Transverse colon (tissue), 4 donors: ENCODE measurements at regions not wholly inside any gene's neighbourhood (a gene's known extent, or its start where the extent isn't known, plus 50 kb on each side); places are given as distances from the start of the nearest gene placed in this dataset.

Experiments used
- DNase-seq: peaks from one replicate; pipeline ENCODE4 v3.0.0-alpha.2; 2019
- H3K27ac ChIP-seq, 4 donors: fragments of 200-600 bp; sonication (generic); 2 replicates each; pipeline ENCODE4 v1.5.1; 2016 to 2018; ENCODE audit warnings: inconsistent platforms in 4 of 4
- H3K27me3 ChIP-seq: fragments of 200-600 bp; sonication (generic); 2 replicates; pipeline ENCODE4 v1.5.1; 2017; ENCODE audit warnings: inconsistent platforms
- H3K36me3 ChIP-seq, 4 donors: fragments of 200-600 bp; sonication (generic); 2 replicates each; pipeline ENCODE4 v1.5.1; 2017 to 2019; ENCODE audit warnings: inconsistent platforms in 4 of 4
- H3K4me1 ChIP-seq, 4 donors: fragments of 200-600 bp; sonication (generic); 2 replicates each; pipeline ENCODE4 v1.5.1; 2017 to 2020; ENCODE audit warnings: inconsistent platforms in 4 of 4
- H3K4me3 ChIP-seq, 4 donors: fragments of 200-600 bp; sonication (generic); 1 replicate in 1 of 4; 2 replicates in 3 of 4; pipeline versions ENCODE4 v1.5.1 to v1.6.1; 2017 to 2019; ENCODE audit warnings: inconsistent platforms in 4 of 4
- H3K9me3 ChIP-seq, 2 donors: fragments of 200-600 bp; sonication (generic); 2 replicates each; pipeline ENCODE4 v1.5.1; 2017 to 2019; ENCODE audit warnings: inconsistent platforms in 2 of 2
- EP300 ChIP-seq: sonication (generic); formaldehyde crosslinking; IDR thresholded peaks from one replicate; pipeline ENCODE4 v1.6.1; 2017; ENCODE audit warnings: antibody characterized with exemption, low read depth
- POLR2A ChIP-seq: fragments of 450-650 bp; IDR thresholded peaks from one replicate; pipeline ENCODE4 v1.6.1; 2016; ENCODE audit warnings: antibody characterized with exemption, mild to moderate bottlenecking, moderate library complexity
- POLR2AphosphoS5 ChIP-seq, 3 donors: sonication (generic); formaldehyde crosslinking; IDR thresholded peaks; one replicate each; pipeline ENCODE4 v1.6.1; 2016; ENCODE audit warnings: antibody characterized with exemption in 3 of 3
- WGBS, 2 donors: methylation state at CpG; one replicate each; pipeline ENCODE4 v1.1.5; 2018; ENCODE audit warnings: low coverage in 1 of 2; 5-methylcytosine and 5-hydroxymethylcytosine counted together
- in situ Hi-C, 4 donors: fragments of 200-750 bp; cut with MboI; loops; one replicate each; pipeline versions ENCODE4 v1.15.0 to v1.15.1; 2017; ENCODE audit warnings: low sequenced_read_pairs in 3 of 4, low pct_ligation_motif_present in 1 of 4, low pct_unique_long_range_greater_than_20kb in 1 of 4
- intact Hi-C: fragments of 100-400 bp; cut with DNase I; formaldehyde crosslinking; loops from one replicate; pipeline ENCODE4 v1.15.1; 2023; ENCODE audit warnings: low total_unique reads
- TF ChIP-seq, protein P1 (sequence below), 5 experiments: fragments of 200-600 bp in 3 of 5; fragments of 450-650 bp in 2 of 5; sonication (generic) in 3 of 5; IDR thresholded peaks; 1 replicate in 2 of 5; 2 replicates in 3 of 5; pipeline ENCODE4 v1.5.1; 2016 to 2017; ENCODE audit warnings: antibody characterized with exemption in 5 of 5, inconsistent platforms in 3 of 5, mild to moderate bottlenecking in 2 of 5, moderate library complexity in 1 of 5

GRCh38 chr7:149569025-149569725 lies 71.6 kb upstream of the ZNF746 start:
- no peak overlapping the region for H3K27ac ChIP-seq
- H3K4me3 ChIP-seq = no peak overlapping the region
- H3K36me3 ChIP-seq = peaks cover 0 to 10% (median 0%) of the 10 kb centered on the region in 4 donors
- TF ChIP-seq POLR2A (no peak), EP300 (no peak), POLR2AphosphoS5 (IDR thresholded peaks at IDR 0.05) (no peak)
- TF ChIP-seq, protein P1, sequence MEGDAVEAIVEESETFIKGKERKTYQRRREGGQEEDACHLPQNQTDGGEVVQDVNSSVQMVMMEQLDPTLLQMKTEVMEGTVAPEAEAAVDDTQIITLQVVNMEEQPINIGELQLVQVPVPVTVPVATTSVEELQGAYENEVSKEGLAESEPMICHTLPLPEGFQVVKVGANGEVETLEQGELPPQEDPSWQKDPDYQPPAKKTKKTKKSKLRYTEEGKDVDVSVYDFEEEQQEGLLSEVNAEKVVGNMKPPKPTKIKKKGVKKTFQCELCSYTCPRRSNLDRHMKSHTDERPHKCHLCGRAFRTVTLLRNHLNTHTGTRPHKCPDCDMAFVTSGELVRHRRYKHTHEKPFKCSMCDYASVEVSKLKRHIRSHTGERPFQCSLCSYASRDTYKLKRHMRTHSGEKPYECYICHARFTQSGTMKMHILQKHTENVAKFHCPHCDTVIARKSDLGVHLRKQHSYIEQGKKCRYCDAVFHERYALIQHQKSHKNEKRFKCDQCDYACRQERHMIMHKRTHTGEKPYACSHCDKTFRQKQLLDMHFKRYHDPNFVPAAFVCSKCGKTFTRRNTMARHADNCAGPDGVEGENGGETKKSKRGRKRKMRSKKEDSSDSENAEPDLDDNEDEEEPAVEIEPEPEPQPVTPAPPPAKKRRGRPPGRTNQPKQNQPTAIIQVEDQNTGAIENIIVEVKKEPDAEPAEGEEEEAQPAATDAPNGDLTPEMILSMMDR (IDR thresholded peaks at IDR 0.05) = no peak
- 95 to 100% methylated on average over 5 to 6 of the region's 6 CpGs for WGBS, 2 donors
- peaks cover 0 to 15% (median 6%) of the 10 kb centered on the region in 4 donors for H3K4me1 ChIP-seq
- in situ Hi-C loops = no loop called here
- H3K27me3 ChIP-seq = no peaks in the 10 kb centered on the region
- intact Hi-C loops = no loop called here
- H3K9me3 ChIP-seq = peaks cover 21 to 24% of the 10 kb centered on the region in 2 donors
- no peak for DNase-seq

DNA sequence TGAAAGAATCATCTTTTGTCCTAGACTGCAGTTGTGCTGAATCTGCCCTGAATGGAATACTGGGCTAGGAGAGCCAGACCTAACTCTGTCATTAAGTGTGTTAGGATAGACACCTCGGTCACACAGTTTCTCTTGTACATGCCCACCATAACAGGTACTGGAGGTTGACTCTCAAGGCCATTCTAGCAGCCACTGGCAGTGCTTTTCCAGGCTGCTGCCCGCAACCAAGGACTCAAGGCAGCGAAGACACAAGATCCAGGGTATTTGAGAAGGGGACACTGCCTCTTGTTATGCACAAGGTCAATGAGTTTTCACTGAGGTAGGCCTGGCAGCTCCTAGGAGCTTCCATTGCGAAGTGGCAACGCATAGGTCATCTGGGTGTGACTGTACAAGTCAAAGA lies 70.6 kb upstream of the ZNF746 start:
- 96 to 100% methylated on average over 1 to 5 of the region's 5 CpGs for WGBS, 2 donors
- TF ChIP-seq POLR2A (no peak), POLR2AphosphoS5 (IDR thresholded peaks at IDR 0.05) (no peak), EP300 (no peak)
- TF ChIP-seq, protein P1 (IDR thresholded peaks at IDR 0.05) = no peak
- DNase-seq = no peak

DNA sequence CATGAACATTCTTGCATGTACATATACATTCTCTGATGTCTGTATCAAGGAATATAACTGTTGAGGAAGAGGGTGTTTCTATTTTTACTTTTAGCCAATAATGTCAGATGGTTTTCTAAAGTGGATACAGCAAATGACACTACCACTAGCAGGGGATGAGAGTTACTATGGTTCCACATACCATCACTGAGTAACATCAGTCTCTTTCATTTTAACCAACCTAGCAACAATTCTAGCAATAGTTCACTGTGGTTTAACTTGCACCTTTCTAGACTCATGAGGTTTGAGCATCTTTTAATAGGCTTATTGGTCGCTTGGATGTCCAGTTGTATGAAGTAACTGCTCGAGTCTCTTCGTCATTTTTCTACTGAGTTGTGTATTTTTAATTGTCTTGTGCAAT lies 68.5 kb upstream of the ZNF746 start:
- Histone ChIP-seq H3K27me3 (no peaks in the 10 kb centered on the region), H3K4me1 (peaks cover 0 to 19% (median 7%) of the 10 kb centered on the region in 4 donors), H3K36me3 (peaks cover 0 to 10% (median 0%) of the 10 kb centered on the region in 4 donors), H3K27ac (no peak overlapping the region), H3K9me3 (peaks cover 13 to 19% of the 10 kb centered on the region in 2 donors), H3K4me3 (no peak overlapping the region)
- no peak for TF ChIP-seq POLR2AphosphoS5 (IDR thresholded peaks at IDR 0.05)
- TF ChIP-seq POLR2A = no peak
- no peak for TF ChIP-seq EP300
- TF ChIP-seq, protein P1 (IDR thresholded peaks at IDR 0.05) = no peak
- 75 to 96% methylated on average over 3 of the region's 3 CpGs for WGBS, 2 donors
- intact Hi-C loops (no loop called here), in situ Hi-C loops (no loop called here)
- DNase-seq = no peak

More for the DNA sequence above, 70.6 kb upstream of the ZNF746 start:
- H3K9me3 ChIP-seq = peaks cover 13 to 19% of the 10 kb centered on the region in 2 donors
- peaks cover 0 to 19% (median 7%) of the 10 kb centered on the region in 4 donors for H3K4me1 ChIP-seq
- H3K36me3 ChIP-seq = peaks cover 0 to 10% (median 0%) of the 10 kb centered on the region in 4 donors
- in situ Hi-C loops (no loop called here), intact Hi-C loops (no loop called here)
- H3K27ac ChIP-seq = no peak overlapping the region
- H3K27me3 ChIP-seq = no peaks in the 10 kb centered on the region
- H3K4me3 ChIP-seq = no peak overlapping the region

DNA sequence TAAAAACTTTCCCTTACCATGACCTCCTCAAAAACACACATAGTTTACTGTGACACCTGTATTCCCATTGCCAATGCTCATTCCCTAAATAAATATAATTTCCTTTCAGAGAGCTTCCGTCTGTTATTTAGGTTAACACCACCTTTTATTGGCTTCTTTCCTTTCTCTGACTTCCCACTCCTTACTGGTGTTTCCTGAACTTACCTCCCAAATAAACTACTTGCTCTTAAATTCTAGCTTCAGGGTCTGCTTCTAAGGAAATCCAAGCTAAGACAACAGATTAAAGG lies 67.4 kb upstream of the ZNF746 start:
- H3K4me1 ChIP-seq = peaks cover 0 to 19% (median 7%) of the 10 kb centered on the region in 4 donors
- H3K4me3 ChIP-seq = no peak overlapping the region
- peak overlapping the region in 1 of 4 donors; percentile 7 for H3K27ac ChIP-seq
- H3K9me3 ChIP-seq = peaks cover 13 to 14% of the 10 kb centered on the region in 2 donors
- no peak for DNase-seq
- 55 to 75% methylated on average over 1 of the region's 1 CpG for WGBS, 2 donors
- TF ChIP-seq EP300 = no peak
- TF ChIP-seq, protein P1 (IDR thresholded peaks at IDR 0.05) = no peak
- no peak for TF ChIP-seq POLR2AphosphoS5 (IDR thresholded peaks at IDR 0.05)
- TF ChIP-seq POLR2A = no peak
- peaks cover 0 to under 1% (median 0%) of the 10 kb centered on the region in 4 donors for H3K36me3 ChIP-seq
- intact Hi-C loops = no loop called here
- in situ Hi-C loops = no loop called here
- no peaks in the 10 kb centered on the region for H3K27me3 ChIP-seq
